Colonic mucosa (tissue), 4 donors: ENCODE measurements at regions not wholly inside any gene's neighbourhood (a gene's known extent, or its start where the extent isn't known, plus 50 kb on each side); places are given as distances from the start of the nearest gene placed in this dataset.

ENCODE experiments used
- DNase-seq: peaks from one replicate; pipeline ENCODE4 v3.0.0-alpha.2; 2020
- H3K27ac ChIP-seq: fragments of 200-600 bp; one replicate; pipeline ENCODE4 v1.8.0; 2021
- H3K27me3 ChIP-seq: fragments of 200-600 bp; one replicate; pipeline ENCODE4 v1.8.0; 2021
- H3K36me3 ChIP-seq: fragments of 200-600 bp; one replicate; pipeline ENCODE4 v1.8.0; 2021
- H3K4me1 ChIP-seq: fragments of 200-600 bp; one replicate; pipeline ENCODE4 v1.8.0; 2021; ENCODE audit warnings: mild to moderate bottlenecking
- H3K4me3 ChIP-seq: fragments of 200-600 bp; one replicate; pipeline ENCODE4 v1.8.0; 2021
- H3K9ac ChIP-seq, 2 donors: one replicate each; pipeline ENCODE4 v1.7.0; 2013; ENCODE audit warnings: control low read depth in 2 of 2, low read depth in 2 of 2, low read length in 2 of 2
- H3K9me3 ChIP-seq: fragments of 200-600 bp; one replicate; pipeline ENCODE4 v1.8.0; 2021
- intact Hi-C: fragments of 100-400 bp; cut with DNase I; formaldehyde crosslinking; loops from one replicate; pipeline ENCODE4 v1.14.1; 2022
- TF ChIP-seq, protein P1 (sequence below): fragments of 200-600 bp; IDR thresholded peaks from one replicate; pipeline ENCODE4 v1.8.0; 2022; ENCODE audit warnings: antibody characterized with exemption, mild to moderate bottlenecking
- donor health status: healthy.
- donor health status: DM: no; HTN: no; CAD: no.
- donor health status: DM: no; HTN: no; CAD: no.

GRCh38 chr18:41899535-41899934, 55.5 kb upstream of the PIK3C3 start:
- Histone ChIP-seq H3K27ac (no peak overlapping the region), H3K9me3 (no peaks in the 10 kb centered on the region), H3K36me3 (no peaks in the 10 kb centered on the region), H3K4me3 (no peak overlapping the region), H3K4me1 (no peaks in the 10 kb centered on the region), H3K27me3 (no peaks in the 10 kb centered on the region), H3K9ac (no peak overlapping the region)
- intact Hi-C loops, result no loop called here
- TF ChIP-seq, protein P1, sequence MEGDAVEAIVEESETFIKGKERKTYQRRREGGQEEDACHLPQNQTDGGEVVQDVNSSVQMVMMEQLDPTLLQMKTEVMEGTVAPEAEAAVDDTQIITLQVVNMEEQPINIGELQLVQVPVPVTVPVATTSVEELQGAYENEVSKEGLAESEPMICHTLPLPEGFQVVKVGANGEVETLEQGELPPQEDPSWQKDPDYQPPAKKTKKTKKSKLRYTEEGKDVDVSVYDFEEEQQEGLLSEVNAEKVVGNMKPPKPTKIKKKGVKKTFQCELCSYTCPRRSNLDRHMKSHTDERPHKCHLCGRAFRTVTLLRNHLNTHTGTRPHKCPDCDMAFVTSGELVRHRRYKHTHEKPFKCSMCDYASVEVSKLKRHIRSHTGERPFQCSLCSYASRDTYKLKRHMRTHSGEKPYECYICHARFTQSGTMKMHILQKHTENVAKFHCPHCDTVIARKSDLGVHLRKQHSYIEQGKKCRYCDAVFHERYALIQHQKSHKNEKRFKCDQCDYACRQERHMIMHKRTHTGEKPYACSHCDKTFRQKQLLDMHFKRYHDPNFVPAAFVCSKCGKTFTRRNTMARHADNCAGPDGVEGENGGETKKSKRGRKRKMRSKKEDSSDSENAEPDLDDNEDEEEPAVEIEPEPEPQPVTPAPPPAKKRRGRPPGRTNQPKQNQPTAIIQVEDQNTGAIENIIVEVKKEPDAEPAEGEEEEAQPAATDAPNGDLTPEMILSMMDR, result no peak
- no peak for DNase-seq

GRCh38 chr18:41893432-41893831, 61.6 kb upstream of the PIK3C3 start:
- no peaks in the 10 kb centered on the region for H3K4me1 ChIP-seq
- H3K4me3 ChIP-seq, result no peak overlapping the region
- intact Hi-C loops, result no loop called here
- no peaks in the 10 kb centered on the region for H3K9me3 ChIP-seq
- H3K27ac ChIP-seq, result no peak overlapping the region
- no peaks in the 10 kb centered on the region for H3K27me3 ChIP-seq
- no peak overlapping the region for H3K9ac ChIP-seq
- DNase-seq, result no peak
- no peaks in the 10 kb centered on the region for H3K36me3 ChIP-seq
- TF ChIP-seq, protein P1, result no peak

DNA sequence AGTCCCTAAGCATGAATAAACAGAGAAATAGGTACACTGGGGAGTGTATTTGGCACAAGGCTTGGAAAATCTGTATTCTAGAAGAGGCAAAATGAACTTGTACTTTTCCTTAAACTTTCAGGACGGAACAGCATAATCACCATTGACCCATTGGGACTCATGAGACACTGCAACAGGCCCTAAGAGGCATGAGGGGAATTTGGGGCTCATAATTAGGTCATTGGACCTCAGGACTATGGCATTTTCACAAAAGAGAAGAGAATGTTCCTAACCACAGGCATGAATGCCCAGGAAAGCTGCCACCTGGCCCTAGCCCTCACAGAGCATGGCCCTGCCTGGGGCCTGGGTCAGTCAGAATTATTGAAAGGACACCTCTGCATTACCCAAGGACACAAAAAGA, 67.9 kb upstream of the PIK3C3 start:
- Histone ChIP-seq H3K27ac (no peak overlapping the region), H3K36me3 (no peaks in the 10 kb centered on the region), H3K9me3 (no peaks in the 10 kb centered on the region), H3K4me3 (no peak overlapping the region), H3K27me3 (no peaks in the 10 kb centered on the region), H3K4me1 (no peaks in the 10 kb centered on the region), H3K9ac (no peak overlapping the region)
- DNase-seq, result no peak
- intact Hi-C loops, result no loop called here
- TF ChIP-seq, protein P1, result no peak

- no peaks in the 10 kb centered on the region for H3K4me1 ChIP-seq
- H3K27me3 ChIP-seq, result no peaks in the 10 kb centered on the region
- intact Hi-C loops, result no loop called here
- TF ChIP-seq, protein P1, result no peak
- H3K36me3 ChIP-seq, result no peaks in the 10 kb centered on the region
- H3K4me3 ChIP-seq, result no peak overlapping the region
- no peaks in the 10 kb centered on the region for H3K9me3 ChIP-seq
- DNase-seq, result no peak
- no peak overlapping the region for H3K27ac ChIP-seq
- H3K9ac ChIP-seq, result no peak overlapping the region
Observed at GRCh38 chr18:41886126-41886807, 68.8 kb upstream of the PIK3C3 start.

- TF ChIP-seq, protein P1, result no peak
- H3K27me3 ChIP-seq, result no peaks in the 10 kb centered on the region
- no peak overlapping the region for H3K4me3 ChIP-seq
- H3K36me3 ChIP-seq, result no peaks in the 10 kb centered on the region
- no peaks in the 10 kb centered on the region for H3K9me3 ChIP-seq
- H3K9ac ChIP-seq, result no peak overlapping the region
- DNase-seq, result no peak
- H3K27ac ChIP-seq, result no peak overlapping the region
- intact Hi-C loops, result no loop called here
- no peaks in the 10 kb centered on the region for H3K4me1 ChIP-seq
Observed at GRCh38 chr18:41881285-41881684, 73.7 kb upstream of the PIK3C3 start.
